Neuronal stem cell (in vitro differentiated cells): ENCODE measurements at regions not wholly inside any gene's neighbourhood (a gene's known extent, or its start where the extent isn't known, plus 50 kb on each side); places are given as distances from the start of the nearest gene placed in this dataset.

Experiments used
- DNase-seq: peaks from one replicate; pipeline ENCODE4 v3.0.0-alpha.2; 2013; ENCODE audit warnings: low spot score
- H2AFZ ChIP-seq: one replicate; pipeline ENCODE4 v1.6.1; 2013; ENCODE audit warnings: mild to moderate bottlenecking, low read length, inconsistent platforms
- H2AK5ac ChIP-seq: 2 replicates; pipeline ENCODE4 v1.6.1; 2013; ENCODE audit warnings: low read depth, mild to moderate bottlenecking, inconsistent platforms, low read length, moderate library complexity, mixed read lengths
- H2BK120ac ChIP-seq: 2 replicates; pipeline ENCODE4 v1.6.1; 2013; ENCODE audit warnings: low read depth, mild to moderate bottlenecking, inconsistent platforms, low read length, moderate library complexity, mixed read lengths
- H2BK12ac ChIP-seq: one replicate; pipeline ENCODE4 v1.6.1; 2013; ENCODE audit warnings: low read length, inconsistent platforms
- H2BK15ac ChIP-seq: 2 replicates; pipeline ENCODE4 v1.6.1; 2013; ENCODE audit warnings: mild to moderate bottlenecking, low read length, inconsistent platforms, mixed read lengths
- H2BK5ac ChIP-seq: one replicate; pipeline ENCODE4 v1.6.1; 2013; ENCODE audit warnings: inconsistent platforms, mild to moderate bottlenecking, low read length, moderate library complexity
- H3K14ac ChIP-seq: one replicate; pipeline ENCODE4 v1.6.1; 2013; ENCODE audit warnings: low read length, inconsistent platforms
- H3K18ac ChIP-seq: 2 replicates; pipeline ENCODE4 v1.6.1; 2013; ENCODE audit warnings: low read length, inconsistent platforms
- H3K23ac ChIP-seq: 2 replicates; pipeline ENCODE4 v1.6.1; 2013; ENCODE audit warnings: low read depth, mild to moderate bottlenecking, mixed read lengths, low read length, inconsistent platforms; ENCODE audit not compliant: poor library complexity
- H3K27ac ChIP-seq: replicated peaks from 3 replicates; pipeline ENCODE4 v1.5.1; 2013; ENCODE audit warnings: low read length, inconsistent platforms
- H3K27me3 ChIP-seq, 3 experiments: 2 replicates each; pipeline ENCODE4 v1.6.1; 2013; ENCODE audit warnings: low read length in 3 of 3, mild to moderate bottlenecking in 2 of 3, inconsistent platforms in 1 of 3, low read depth in 1 of 3, mixed read lengths in 1 of 3, moderate library complexity in 1 of 3; ENCODE audit not compliant: control insufficient read depth in 3 of 3, insufficient read depth in 3 of 3
- H3K36me3 ChIP-seq, 2 donors: replicated peaks in 1 of 2; 2 replicates each; pipeline ENCODE4 v1.6.1; 2013; ENCODE audit warnings: low read length in 2 of 2; ENCODE audit not compliant: control insufficient read depth in 2 of 2, insufficient read depth in 2 of 2
- H3K4ac ChIP-seq: 2 replicates; pipeline ENCODE4 v1.6.1; 2013; ENCODE audit warnings: inconsistent platforms, mild to moderate bottlenecking, low read length, moderate library complexity
- H3K4me1 ChIP-seq, 2 donors: 1 replicate in 1 of 2; 2 replicates in 1 of 2; pipeline ENCODE4 v1.6.1; 2013; ENCODE audit warnings: low read length in 2 of 2, low read depth in 1 of 2; ENCODE audit not compliant: control insufficient read depth in 2 of 2, insufficient read depth in 1 of 2
- H3K4me2 ChIP-seq: one replicate; pipeline ENCODE4 v1.6.1; 2013; ENCODE audit warnings: mild to moderate bottlenecking, low read length, inconsistent platforms; ENCODE audit not compliant: insufficient read depth, poor library complexity, severe bottlenecking
- H3K4me3 ChIP-seq, 2 donors: 2 replicates each; pipeline ENCODE4 v1.5.1; 2013; ENCODE audit warnings: low read length in 2 of 2, mild to moderate bottlenecking in 2 of 2, inconsistent platforms in 1 of 2, moderate library complexity in 1 of 2
- H3K79me1 ChIP-seq: one replicate; pipeline ENCODE4 v1.6.1; 2013; ENCODE audit warnings: low read depth, mild to moderate bottlenecking, inconsistent platforms, low read length, moderate library complexity
- H3K9ac ChIP-seq: one replicate; pipeline ENCODE4 v1.6.1; 2013; ENCODE audit warnings: mild to moderate bottlenecking, low read depth, low read length, inconsistent platforms; ENCODE audit not compliant: poor library complexity
- H3K9me3 ChIP-seq, 2 donors: replicated peaks in 1 of 2; 2 replicates each; pipeline versions ENCODE3 to v1.6.1; 2013; ENCODE audit warnings: low read length in 2 of 2, mild to moderate bottlenecking in 2 of 2, inconsistent platforms in 1 of 2, low read depth in 1 of 2, mixed read lengths in 1 of 2, moderate library complexity in 1 of 2; ENCODE audit not compliant: control insufficient read depth in 2 of 2, insufficient read depth in 1 of 2
- H4K8ac ChIP-seq: one replicate; pipeline ENCODE4 v1.6.1; 2013; ENCODE audit warnings: low read depth, mild to moderate bottlenecking, inconsistent platforms, low read length, moderate library complexity
- H4K91ac ChIP-seq: one replicate; pipeline ENCODE4 v1.6.1; 2013; ENCODE audit warnings: low read length, low read depth, mild to moderate bottlenecking, inconsistent platforms; ENCODE audit not compliant: poor library complexity
- WGBS, 2 donors: extraction: QIAGEN DNeasy Blood & Tissue Kit; methylation state at CpG; one replicate each; pipeline ENCODE4 v1.1.7; 2013; ENCODE audit warnings: missing lambda C conversion rate in 2 of 2, mixed read lengths in 1 of 2; ENCODE audit not compliant: insufficient read length in 2 of 2, insufficient replicate concordance in 1 of 2; ENCODE audit errors: extremely low coverage in 2 of 2; 5-methylcytosine and 5-hydroxymethylcytosine counted together

- no peak overlapping the region for H2BK15ac ChIP-seq
- no peak overlapping the region for H3K23ac ChIP-seq
- no peaks in the 10 kb centered on the region for H3K27me3 ChIP-seq
- H3K4me3 ChIP-seq: no peak overlapping the region
- H3K4me2 ChIP-seq: no peak overlapping the region
- H3K14ac ChIP-seq: no peak overlapping the region
- H3K9me3 ChIP-seq: no peaks in the 10 kb centered on the region
- DNase-seq: no peak
- H3K36me3 ChIP-seq: no peaks in the 10 kb centered on the region
- H2AK5ac ChIP-seq: no peak overlapping the region
- H3K18ac ChIP-seq: no peak overlapping the region
- H3K9ac ChIP-seq: no peak overlapping the region
- H3K27ac ChIP-seq: no peak overlapping the region
- H2BK120ac ChIP-seq: no peak overlapping the region
- no CpG with 5 or more reads among the region's 4 CpGs for WGBS, 2 donors
- H4K91ac ChIP-seq: no peak overlapping the region
- no peaks in the 10 kb centered on the region for H3K79me1 ChIP-seq
- H3K4me1 ChIP-seq: peaks cover 3 to 7% of the 10 kb centered on the region in 2 donors
- no peak overlapping the region for H2BK12ac ChIP-seq
- no peak overlapping the region for H4K8ac ChIP-seq
- H3K4ac ChIP-seq: no peak overlapping the region
- no peak overlapping the region for H2BK5ac ChIP-seq
- H2AFZ ChIP-seq: no peak overlapping the region
These were observed 70.0 kb upstream of the LRRN1 start for GRCh38 chr3:3729261-3729660.

GRCh38 chr3:3726549-3726948 is 72.7 kb upstream of the LRRN1 start:
- Histone ChIP-seq H2AK5ac (no peak overlapping the region), H3K9ac (no peak overlapping the region), H3K36me3 (no peaks in the 10 kb centered on the region), H2BK120ac (no peak overlapping the region), H3K4ac (no peak overlapping the region), H3K27me3 (no peaks in the 10 kb centered on the region), H3K4me2 (no peak overlapping the region), H3K4me3 (no peak overlapping the region), H3K9me3 (no peaks in the 10 kb centered on the region), H4K91ac (no peak overlapping the region), H3K27ac (no peak overlapping the region), H4K8ac (no peak overlapping the region), H2BK12ac (no peak overlapping the region), H3K18ac (no peak overlapping the region), H3K14ac (no peak overlapping the region), H3K79me1 (no peaks in the 10 kb centered on the region), H3K4me1 (peaks cover 3 to 7% of the 10 kb centered on the region in 2 donors), H2BK15ac (no peak overlapping the region), H2AFZ (peak overlapping the region; percentile 68), H2BK5ac (no peak overlapping the region), H3K23ac (no peak overlapping the region)
- no CpG with 5 or more reads among the region's 5 CpGs for whole genome bisulfite sequencing, 2 donors
- DNase-seq: no peak

- Histone ChIP-seq H3K79me1 (no peaks in the 10 kb centered on the region), H3K36me3 (no peaks in the 10 kb centered on the region), H2AK5ac (no peak overlapping the region), H3K4me1 (no peaks in the 10 kb centered on the region), H2BK5ac (no peak overlapping the region), H3K4me2 (no peak overlapping the region), H3K4me3 (no peak overlapping the region), H3K27ac (no peak overlapping the region), H2BK15ac (no peak overlapping the region), H2AFZ (no peak overlapping the region), H4K8ac (no peak overlapping the region), H3K9ac (no peak overlapping the region), H3K18ac (no peak overlapping the region), H2BK120ac (no peak overlapping the region), H3K27me3 (no peaks in the 10 kb centered on the region), H2BK12ac (no peak overlapping the region), H3K4ac (no peak overlapping the region), H3K14ac (no peak overlapping the region), H3K9me3 (peaks cover 3 to 7% of the 10 kb centered on the region in 2 donors), H3K23ac (no peak overlapping the region), H4K91ac (no peak overlapping the region)
- DNase-seq: no peak
These were observed 84.7 kb upstream of the LRRN1 start for GRCh38 chr3:3714572-3714971.

- Histone ChIP-seq H3K14ac (no peak overlapping the region), H3K27me3 (no peaks in the 10 kb centered on the region), H3K9me3 (no peaks in the 10 kb centered on the region), H3K4me3 (no peak overlapping the region), H3K18ac (no peak overlapping the region), H3K36me3 (no peaks in the 10 kb centered on the region), H3K9ac (no peak overlapping the region), H2BK120ac (no peak overlapping the region), H4K8ac (no peak overlapping the region), H3K27ac (no peak overlapping the region), H3K23ac (no peak overlapping the region), H3K4me1 (peaks cover under 1 to 2% of the 10 kb centered on the region in 2 donors), H3K4ac (no peak overlapping the region), H4K91ac (no peak overlapping the region), H2BK15ac (no peak overlapping the region), H2BK5ac (no peak overlapping the region), H3K79me1 (no peaks in the 10 kb centered on the region), H2AK5ac (no peak overlapping the region), H2AFZ (no peak overlapping the region), H2BK12ac (no peak overlapping the region), H3K4me2 (no peak overlapping the region)
- no CpG with 5 or more reads among the region's 6 CpGs for WGBS, 2 donors
- DNase-seq: no peak
These were observed 86.3 kb upstream of the LRRN1 start for GRCh38 chr3:3712971-3713370.
